Stimulated activated CD8-positive, alpha-beta memory T cell treated with anti-CD3 and anti-CD28 coated beads, Interleukin-15, amount 100 ng/mL, for 1 hour (primary cell): ENCODE measurements at regions not wholly inside any gene's neighbourhood (a gene's known extent, or its start where the extent isn't known, plus 50 kb on each side); places are given as distances from the start of the nearest gene placed in this dataset.

Source experiments
- DNase-seq: peaks from one replicate; pipeline ENCODE4 v3.0.0-alpha.2; 2020; ENCODE audit warnings: low read depth

DNA sequence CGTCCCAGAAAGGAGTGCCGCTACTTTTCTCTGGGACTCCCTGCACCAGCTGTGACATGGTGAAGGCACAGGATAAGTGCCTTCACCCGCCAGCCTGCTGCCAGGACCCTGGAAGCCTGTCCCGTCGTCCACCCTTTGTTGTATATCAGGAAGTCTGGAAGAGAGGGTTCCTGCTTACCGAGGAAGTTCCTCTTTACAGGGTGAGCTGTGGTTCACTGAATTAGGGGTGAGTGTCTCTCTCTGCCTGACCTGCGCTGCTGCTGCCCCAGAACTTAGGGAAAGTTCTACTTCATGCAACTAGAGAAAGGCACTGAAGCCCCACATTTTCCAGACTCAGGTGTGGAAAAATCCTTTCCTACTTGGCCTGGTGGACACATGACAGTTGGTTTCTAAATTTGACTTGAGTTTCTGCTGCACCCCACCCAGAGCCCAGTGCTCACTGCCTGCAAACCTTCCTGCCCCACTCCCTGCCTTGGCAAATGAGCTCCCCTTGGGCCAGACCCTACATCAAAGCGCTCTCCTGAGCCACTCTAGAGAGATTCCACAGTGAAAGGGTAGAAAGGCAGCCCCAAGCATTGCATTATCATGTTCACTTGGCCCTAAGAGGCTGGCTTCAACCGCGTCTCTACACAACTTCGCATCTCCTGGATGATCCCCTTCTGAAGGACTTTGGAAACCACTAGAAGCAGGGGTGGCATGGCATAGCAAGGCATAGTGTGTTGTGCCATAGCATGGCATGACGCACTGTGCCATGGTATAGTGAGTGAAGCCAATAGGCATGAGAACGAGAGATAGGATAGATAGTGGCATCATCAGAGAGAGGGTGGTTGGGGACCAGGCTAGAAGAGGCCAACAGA, 215.8 kb upstream of the CDYL start:
- no peak for DNase-seq

- no peak for DNase-seq
These were observed 216.8 kb upstream of the CDYL start for GRCh38 chr6:4559281-4559875.

DNA sequence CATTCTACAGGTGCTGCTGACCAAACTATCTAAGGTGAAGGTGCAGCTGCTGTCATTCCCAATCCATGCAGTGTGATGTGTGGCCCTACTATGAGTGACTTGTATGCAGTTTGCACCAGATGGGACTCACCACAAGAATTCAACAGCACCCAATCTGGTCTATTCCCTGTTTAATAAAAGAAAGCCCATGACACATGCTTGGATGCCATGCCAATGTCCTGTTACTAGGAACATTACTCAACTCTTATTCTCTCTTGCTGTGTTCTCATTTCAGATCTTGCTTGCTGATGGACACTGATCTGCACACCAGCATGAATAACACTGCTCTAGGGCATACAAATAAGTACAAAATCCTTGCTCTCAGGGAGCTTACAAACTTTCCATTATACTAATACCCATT, 221.6 kb upstream of the CDYL start:
- DNase-seq = no peak

DNA sequence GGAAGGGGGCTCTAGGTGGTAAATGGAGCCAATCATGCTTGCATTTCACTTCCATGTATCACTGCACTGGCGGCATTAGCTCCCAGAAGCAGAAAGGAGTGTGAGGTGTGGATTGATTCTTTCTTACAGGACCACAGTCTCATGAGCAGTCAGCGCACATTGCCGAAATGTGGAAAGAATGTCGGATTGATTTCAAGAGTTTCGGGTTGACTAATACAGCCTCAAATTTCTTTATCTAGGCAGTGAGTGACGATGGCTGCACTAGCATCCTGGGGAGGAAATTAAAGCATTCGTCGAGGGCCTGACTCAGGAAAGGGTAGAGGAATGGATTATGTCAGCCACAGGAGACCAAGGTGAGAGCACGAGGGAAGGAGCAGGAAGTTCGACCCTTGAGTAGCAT, 222.8 kb upstream of the CDYL start:
- DNase-seq = no peak

DNA sequence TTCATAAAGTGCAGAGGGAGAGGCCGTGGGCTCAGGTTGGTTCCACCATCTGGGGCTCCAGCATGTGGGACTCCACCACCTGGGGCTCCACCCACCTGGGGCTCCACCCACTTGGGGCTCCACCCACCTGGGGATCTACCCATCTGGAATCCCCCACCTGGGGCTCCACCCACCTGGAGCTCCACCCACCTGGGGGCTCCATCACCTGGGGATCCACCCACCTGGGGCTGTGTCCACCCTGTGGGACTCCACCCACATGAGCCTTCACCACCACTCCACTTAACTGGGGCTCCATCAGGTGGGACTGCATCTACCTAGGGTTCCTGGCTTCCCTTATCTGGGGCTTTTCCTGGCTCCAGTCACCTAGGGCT, 226.0 kb upstream of the CDYL start:
- DNase-seq = no peak

GRCh38 chr6:4549556-4550226, 226.5 kb upstream of the CDYL start:
- no peak for DNase-seq

DNA sequence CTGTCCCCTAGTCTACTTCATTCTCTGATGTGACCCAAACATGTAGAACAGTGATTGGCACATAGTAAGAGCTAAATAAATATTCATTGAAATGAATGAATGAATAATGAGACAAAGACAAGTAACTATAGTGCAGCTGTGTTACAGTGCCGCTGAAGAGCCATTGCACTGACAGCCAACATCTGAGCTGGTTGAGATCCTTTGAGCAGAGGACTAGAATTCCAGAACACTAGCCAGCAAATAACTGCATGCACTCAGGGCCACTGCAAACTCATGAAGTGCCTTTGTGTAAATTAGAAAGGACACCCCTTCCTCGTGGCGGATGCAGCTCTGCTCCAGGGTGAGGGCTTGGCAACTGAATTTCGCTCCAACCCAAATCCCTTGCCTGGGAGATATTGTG, 230.3 kb upstream of the CDYL start:
- no peak for DNase-seq

DNA sequence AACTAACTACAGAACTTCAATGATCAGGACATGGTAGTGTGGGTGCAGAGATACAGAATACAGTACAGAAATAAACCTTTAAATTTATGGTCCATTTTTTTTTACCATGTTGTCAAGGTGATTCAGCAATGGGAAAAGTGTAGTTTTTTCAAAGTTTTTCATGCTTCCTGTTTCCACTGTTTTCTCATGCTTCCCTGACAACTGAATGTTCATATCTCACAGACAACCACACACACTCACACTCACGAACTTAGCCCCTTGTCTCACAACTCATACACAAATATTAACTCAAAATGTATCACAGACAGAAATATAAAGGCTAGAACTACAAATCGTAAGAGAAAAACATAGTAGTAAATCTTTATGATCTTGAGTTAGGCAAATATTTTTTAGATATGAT, 232.6 kb upstream of the CDYL start:
- no peak for DNase-seq

DNA sequence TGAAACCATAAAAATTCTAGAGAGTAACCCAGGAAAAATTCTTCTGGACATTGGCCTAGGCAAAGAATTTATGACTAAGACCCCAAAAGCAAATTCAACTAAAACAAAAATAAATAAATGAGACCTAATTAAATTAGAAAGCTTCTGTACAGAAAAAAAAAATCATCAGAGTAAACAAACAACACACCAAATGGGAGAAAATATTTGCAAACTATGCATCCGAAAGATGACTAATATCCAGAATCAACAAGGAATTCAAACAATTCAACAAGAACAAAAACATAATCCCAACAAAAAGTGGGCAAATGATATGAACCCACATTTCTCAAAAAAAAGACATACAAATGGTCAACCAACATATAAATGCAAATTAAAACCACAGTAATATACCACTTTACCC, 242.6 kb upstream of the CDYL start:
- DNase-seq = no peak

DNA sequence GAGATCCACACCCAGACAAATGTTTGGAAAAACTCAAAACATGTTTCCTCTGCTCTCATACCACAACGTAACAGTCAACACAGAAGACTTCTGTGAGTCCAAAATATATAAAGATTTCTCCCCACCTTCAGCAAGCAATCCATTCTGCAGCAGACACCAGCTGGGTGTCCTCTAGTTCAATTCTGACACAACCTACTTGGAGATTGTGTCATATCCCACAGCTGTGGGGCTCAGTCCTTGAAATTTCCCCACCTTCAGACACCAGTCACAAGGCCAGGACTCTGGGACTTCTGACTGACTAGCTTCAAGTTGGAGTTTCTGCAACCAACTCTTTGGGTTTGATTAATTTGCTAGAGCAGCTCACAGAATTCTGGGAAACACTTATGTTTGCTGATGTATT, 244.8 kb upstream of the CDYL start:
- no peak for DNase-seq

DNA sequence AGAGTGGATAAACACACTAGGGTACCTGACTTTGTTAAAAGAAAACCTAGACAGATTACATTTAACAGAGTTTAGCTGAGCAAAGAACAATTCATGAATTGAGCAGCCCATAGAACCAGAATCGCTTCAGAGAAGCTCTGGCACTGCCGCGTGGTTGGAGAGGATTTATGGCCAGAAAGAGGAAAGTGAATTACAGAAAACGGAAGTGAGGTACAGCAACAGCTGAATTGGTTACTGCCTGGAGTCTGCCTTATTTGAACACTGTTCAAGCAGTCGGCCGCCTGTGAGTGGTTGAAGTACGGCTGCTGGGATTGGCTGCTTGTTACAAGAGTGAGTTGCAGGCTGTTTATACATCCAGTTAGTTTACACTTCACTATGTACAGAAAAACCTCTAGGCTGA, 253.8 kb upstream of the CDYL start:
- DNase-seq = no peak

DNA sequence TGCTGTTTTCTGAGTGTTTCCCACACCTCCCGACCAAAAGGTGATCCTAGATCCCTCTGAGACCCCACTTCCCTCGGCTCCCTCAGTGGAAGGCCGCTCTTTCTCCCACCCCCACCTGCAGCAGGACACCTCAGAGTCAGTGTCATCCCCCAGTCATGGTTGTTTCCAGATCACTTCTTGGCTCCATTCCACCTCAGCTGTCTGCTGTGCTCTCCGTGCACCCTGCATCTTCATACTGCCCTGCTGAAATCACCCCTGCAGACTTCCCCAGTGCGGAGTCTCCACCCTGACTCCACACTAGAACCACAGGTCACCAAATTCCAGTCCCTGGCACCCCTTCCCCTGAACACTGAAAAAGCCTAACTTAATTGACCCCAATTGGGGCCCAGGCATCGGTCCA, 255.1 kb upstream of the CDYL start:
- no peak for DNase-seq

DNA sequence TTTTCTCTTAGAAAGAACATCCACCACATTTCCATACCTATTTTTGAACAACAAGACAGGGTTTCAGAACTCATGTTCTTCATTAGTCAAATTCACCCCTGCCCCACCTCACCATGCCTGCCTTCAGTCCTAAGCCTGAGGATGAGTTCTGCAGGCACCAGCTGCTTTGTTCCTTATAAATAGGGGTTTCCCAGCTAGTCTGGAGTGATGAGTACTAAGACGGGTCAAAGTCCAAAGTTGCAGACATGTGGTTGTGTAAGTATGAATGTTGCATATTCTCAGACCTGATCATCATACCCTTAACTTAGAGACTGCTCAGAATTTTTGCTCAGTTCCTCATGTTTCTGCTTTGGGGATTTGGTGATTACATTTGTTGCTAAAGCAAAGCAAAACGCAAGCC, 257.7 kb upstream of the CDYL start:
- DNase-seq = no peak

DNA sequence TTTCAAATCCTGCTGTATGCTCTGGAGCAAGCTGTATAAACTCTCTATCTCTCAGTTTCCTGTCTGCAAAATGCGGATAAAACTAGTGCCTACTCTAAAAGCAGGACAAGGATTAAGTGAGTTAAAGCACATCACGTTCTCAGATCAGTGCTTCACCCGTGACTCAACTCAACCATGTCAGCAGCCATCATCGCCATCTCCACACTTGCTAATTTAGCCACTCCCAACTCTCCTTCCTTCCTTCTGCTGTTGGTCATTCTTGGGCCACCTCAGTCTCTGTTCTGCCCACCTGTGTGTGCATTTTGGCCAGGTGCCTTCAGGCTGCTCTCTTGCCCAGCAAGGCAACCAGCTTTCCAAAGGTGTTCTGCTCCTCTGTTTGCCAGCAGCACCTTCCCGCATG, 260.0 kb upstream of the CDYL start:
- DNase-seq = no peak

- no peak for DNase-seq
These were observed 262.6 kb upstream of the CDYL start for GRCh38 chr6:4513561-4513960.

DNA sequence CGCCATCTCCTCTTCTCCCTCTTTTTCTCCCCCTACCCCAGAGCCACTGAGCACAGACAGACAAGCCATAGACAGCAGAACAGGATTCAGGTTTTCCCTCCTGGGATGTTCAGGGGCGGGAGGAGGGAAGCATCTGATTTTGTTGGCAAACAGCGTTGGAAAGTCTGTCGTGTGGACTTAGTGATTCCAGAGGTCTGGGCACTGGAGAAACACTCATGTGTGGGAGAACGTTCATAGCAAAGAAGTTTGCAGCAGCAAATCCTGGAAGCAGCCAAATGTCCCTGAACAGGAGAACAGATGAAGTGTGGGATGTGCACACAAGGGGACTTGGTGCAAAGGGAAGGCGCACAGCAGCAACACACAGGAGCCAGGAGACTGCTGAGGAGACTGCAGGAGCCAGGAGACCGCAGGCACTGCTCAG, 264.1 kb upstream of the CDYL start:
- no peak for DNase-seq

DNA sequence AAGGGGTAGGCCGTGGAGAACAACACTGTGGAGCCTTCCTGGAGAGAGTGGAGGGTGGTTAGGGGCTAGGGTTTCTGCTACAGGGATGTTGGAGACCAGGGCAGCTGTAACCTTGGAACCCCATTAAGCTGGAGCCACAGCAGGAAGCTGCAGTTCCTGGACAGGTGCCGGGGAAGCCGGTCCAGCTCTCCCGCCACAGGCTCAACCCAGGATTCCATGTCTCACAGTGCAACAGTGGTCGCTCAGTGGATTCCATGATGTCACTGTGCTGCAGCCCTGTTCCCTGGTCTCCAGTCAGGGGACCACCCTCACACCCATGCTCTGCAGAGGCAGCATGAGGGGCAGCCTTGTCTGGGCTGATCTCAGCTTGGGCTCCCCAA, 264.6 kb upstream of the CDYL start:
- DNase-seq = no peak

- DNase-seq = no peak
These were observed 265.1 kb upstream of the CDYL start for GRCh38 chr6:4510906-4511640.

- DNase-seq = no peak
These were observed 265.9 kb upstream of the CDYL start for GRCh38 chr6:4510317-4510716.

GRCh38 chr6:4509506-4509905, 266.7 kb upstream of the CDYL start:
- no peak for DNase-seq

DNA sequence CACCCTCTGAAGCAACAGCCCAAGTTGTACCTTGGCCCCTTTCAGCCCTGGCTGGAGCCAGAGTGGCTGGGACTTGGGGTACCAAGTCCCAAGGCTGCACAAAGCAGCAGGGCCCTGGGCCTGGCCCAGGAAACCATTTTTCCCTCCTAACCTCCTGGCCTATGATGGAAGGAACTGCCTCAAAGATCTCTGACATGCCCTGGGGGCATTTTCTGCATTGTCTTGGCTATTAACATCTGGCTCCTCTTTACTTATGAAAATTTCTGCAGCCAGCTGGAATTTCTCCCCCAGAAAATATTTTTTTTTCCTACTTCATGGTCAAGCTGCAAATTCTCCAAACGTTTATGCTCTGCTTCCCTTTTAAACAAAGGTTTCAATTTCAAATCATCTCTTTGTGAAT, 269.4 kb upstream of the CDYL start:
- no peak for DNase-seq

DNA sequence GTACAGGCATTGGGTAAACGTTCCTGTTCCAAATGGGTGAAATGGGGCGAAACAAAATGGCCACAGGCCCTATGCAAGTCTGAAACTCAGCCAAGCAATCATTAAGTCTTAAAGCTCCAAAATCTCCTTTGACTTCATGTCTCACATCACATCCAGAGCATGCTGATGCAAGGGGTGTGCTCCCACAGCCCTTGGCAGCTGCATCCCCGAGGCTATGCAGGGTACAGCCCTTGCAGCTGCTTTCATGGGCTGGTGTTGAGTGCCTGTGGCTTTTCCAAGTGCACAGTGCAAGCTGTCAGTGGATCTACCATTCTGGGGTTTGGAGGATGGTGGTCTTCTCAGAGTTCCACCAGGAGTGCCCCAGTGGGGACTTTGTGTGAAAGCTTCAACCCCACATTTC, 270.0 kb upstream of the CDYL start:
- no peak for DNase-seq

GRCh38 chr6:4504700-4505099, 271.5 kb upstream of the CDYL start:
- no peak for DNase-seq
